Activated naive CD4-positive, alpha-beta T cell treated with anti-CD3 and anti-CD28 coated beads, Interleukin-2, amount 50 U/mL, for 72 hours (primary cell): ENCODE measurements at regions not wholly inside any gene's neighbourhood (a gene's known extent, or its start where the extent isn't known, plus 50 kb on each side); places are given as distances from the start of the nearest gene placed in this dataset.
A peak's percentile ranks its signal among the peaks of the same experiment; 100 is the strongest.
"Not testable (repeated sequence)": the region's sequence is repeated elsewhere in the genome, so short reads cannot be mapped to it uniquely, and the experiment has no call there.

Experiments
- ATAC-seq, 2 donors: fragments of 150-1000 bp; cut with Tn5 transposase; 2 replicates each; pipeline ENCODE4 v1.10.0; 2021; ENCODE audit warnings: mild to moderate bottlenecking in 2 of 2, moderate library complexity in 2 of 2
- DNase-seq, 2 donors: peaks; one replicate each; pipeline ENCODE4 v3.0.0; 2021 to 2022; ENCODE audit warnings: low spot score in 2 of 2
- H3K27ac Mint-ChIP-seq, 2 donors: one replicate each; pipeline ENCODE4 v1.8.0; 2022; ENCODE audit warnings: mild to moderate bottlenecking in 2 of 2, mixed read lengths in 2 of 2
- H3K36me3 Mint-ChIP-seq, 2 donors: one replicate each; pipeline ENCODE4 v1.8.0; 2022; ENCODE audit warnings: mixed read lengths in 2 of 2
- H3K9me3 Mint-ChIP-seq, 2 donors: one replicate each; pipeline ENCODE4 v1.8.0; 2022; ENCODE audit warnings: mixed read lengths in 2 of 2

- peaks cover 2 to 8% of the 10 kb centered on the region in 2 donors for H3K36me3 Mint-ChIP-seq
- H3K9me3 Mint-ChIP-seq = peaks cover 5 to 18% of the 10 kb centered on the region in 2 donors
- ATAC-seq (no peak), DNase-seq (no peak)
- H3K27ac Mint-ChIP-seq = no peak overlapping the region
Measured at GRCh38 chr5:3110371-3110770, 358.9 kb upstream of the IRX2 start.

GRCh38 chr5:3107156-3107611 is 355.7 kb upstream of the IRX2 start:
- Mint-ChIP-seq H3K36me3 (peaks cover under 1 to 8% of the 10 kb centered on the region in 2 donors), H3K27ac (no peak overlapping the region), H3K9me3 (peaks cover 5 to 18% of the 10 kb centered on the region in 2 donors)
- DNase-seq = no peak
- ATAC-seq = no peak

- peaks cover 9 to 18% of the 10 kb centered on the region in 2 donors for H3K36me3 Mint-ChIP-seq
- DNase-seq (no peak), ATAC-seq (no peak)
- H3K27ac Mint-ChIP-seq = no peak overlapping the region
- peaks cover 9 to 17% of the 10 kb centered on the region in 2 donors for H3K9me3 Mint-ChIP-seq
Measured at GRCh38 chr5:3105581-3105980, 354.1 kb upstream of the IRX2 start.

- peaks cover 9 to 18% of the 10 kb centered on the region in 2 donors for H3K36me3 Mint-ChIP-seq
- DNase-seq = no peak
Measured at GRCh38 chr5:3105172-3105571, 353.7 kb upstream of the IRX2 start.

GRCh38 chr5:3104429-3105060 is 353.1 kb upstream of the IRX2 start:
- Mint-ChIP-seq H3K9me3 (peaks cover 9 to 11% of the 10 kb centered on the region in 2 donors), H3K27ac (no peak overlapping the region)
- no peak for ATAC-seq

More at GRCh38 chr5:3105172-3105571, 353.7 kb upstream of the IRX2 start:
- Mint-ChIP-seq H3K27ac (no peak overlapping the region), H3K9me3 (peaks cover 9 to 13% of the 10 kb centered on the region in 2 donors)
- no peak for ATAC-seq

GRCh38 chr5:3103262-3103811 is 351.9 kb upstream of the IRX2 start:
- ATAC-seq = no peak

More at GRCh38 chr5:3104429-3105060, 353.1 kb upstream of the IRX2 start:
- H3K36me3 Mint-ChIP-seq = peaks cover 9 to 18% of the 10 kb centered on the region in 2 donors
- DNase-seq = no peak

GRCh38 chr5:3102531-3102930 is 351.1 kb upstream of the IRX2 start:
- ATAC-seq (no peak), DNase-seq (no peak)
- peaks cover 9 to 18% of the 10 kb centered on the region in 2 donors for H3K36me3 Mint-ChIP-seq
- H3K9me3 Mint-ChIP-seq = peaks cover 4 to 9% of the 10 kb centered on the region in 2 donors
- H3K27ac Mint-ChIP-seq = no peak overlapping the region

More at GRCh38 chr5:3103262-3103811, 351.9 kb upstream of the IRX2 start:
- Mint-ChIP-seq H3K27ac (no peak overlapping the region), H3K9me3 (peaks cover 5 to 9% of the 10 kb centered on the region in 2 donors), H3K36me3 (peaks cover 9 to 18% of the 10 kb centered on the region in 2 donors)
- DNase-seq = no peak

- Mint-ChIP-seq H3K36me3 (peaks cover 9 to 14% of the 10 kb centered on the region in 2 donors), H3K27ac (no peak overlapping the region)
- no peak for ATAC-seq
Measured at GRCh38 chr5:3101561-3101960, 350.1 kb upstream of the IRX2 start.

GRCh38 chr5:3100921-3101551 is 349.6 kb upstream of the IRX2 start:
- Mint-ChIP-seq H3K36me3 (peaks cover 9 to 15% of the 10 kb centered on the region in 2 donors), H3K27ac (no peak overlapping the region), H3K9me3 (peaks cover 5% of the 10 kb centered on the region in 2 donors)
- ATAC-seq = no peak
- DNase-seq = no peak

More at GRCh38 chr5:3101561-3101960, 350.1 kb upstream of the IRX2 start:
- peaks cover 5% of the 10 kb centered on the region in 2 donors for H3K9me3 Mint-ChIP-seq
- DNase-seq = no peak

GRCh38 chr5:3099954-3100353 is 348.5 kb upstream of the IRX2 start:
- ATAC-seq = no peak
- Mint-ChIP-seq H3K36me3 (peaks cover 9 to 15% of the 10 kb centered on the region in 2 donors), H3K27ac (no peak overlapping the region), H3K9me3 (peaks cover 5% of the 10 kb centered on the region in 2 donors)
- no peak for DNase-seq

- ATAC-seq = no peak
- peaks cover 9 to 15% of the 10 kb centered on the region in 2 donors for H3K36me3 Mint-ChIP-seq
- DNase-seq = no peak
- no peak overlapping the region for H3K27ac Mint-ChIP-seq
- H3K9me3 Mint-ChIP-seq = peaks cover 5 to 6% of the 10 kb centered on the region in 2 donors
Measured at GRCh38 chr5:3099526-3099925, 348.0 kb upstream of the IRX2 start.

- DNase-seq (no peak), ATAC-seq (no peak)
- Mint-ChIP-seq H3K27ac (no peak overlapping the region), H3K9me3 (peaks cover 5 to 11% of the 10 kb centered on the region in 2 donors), H3K36me3 (peaks cover 9 to 15% of the 10 kb centered on the region in 2 donors)
Measured at GRCh38 chr5:3098821-3099220, 347.3 kb upstream of the IRX2 start.

- peak overlapping the region in 1 of 2 donors; percentile 14 for H3K27ac Mint-ChIP-seq
Measured at GRCh38 chr5:3092664-3093063, 341.2 kb upstream of the IRX2 start.

GRCh38 chr5:3092211-3092610 is 340.7 kb upstream of the IRX2 start:
- Mint-ChIP-seq H3K9me3 (peaks cover 3 to 22% of the 10 kb centered on the region in 2 donors), H3K27ac (no peak overlapping the region)
- no peak for ATAC-seq

More at GRCh38 chr5:3092664-3093063, 341.2 kb upstream of the IRX2 start:
- ATAC-seq (no peak), DNase-seq (no peak)
- H3K36me3 Mint-ChIP-seq = peaks cover 0 to 4% of the 10 kb centered on the region in 2 donors
- H3K9me3 Mint-ChIP-seq = peaks cover 3 to 22% of the 10 kb centered on the region in 2 donors

GRCh38 chr5:3091040-3091774 is 339.7 kb upstream of the IRX2 start:
- no peak overlapping the region for H3K27ac Mint-ChIP-seq
- ATAC-seq (no peak), DNase-seq (no peak)
- no peaks in the 10 kb centered on the region for H3K36me3 Mint-ChIP-seq
- H3K9me3 Mint-ChIP-seq = peaks cover 3 to 21% of the 10 kb centered on the region in 2 donors

More at GRCh38 chr5:3092211-3092610, 340.7 kb upstream of the IRX2 start:
- H3K36me3 Mint-ChIP-seq = peaks cover 0 to 4% of the 10 kb centered on the region in 2 donors
- DNase-seq = no peak

GRCh38 chr5:3090305-3090704 is 338.8 kb upstream of the IRX2 start:
- ATAC-seq, H3K36me3 Mint-ChIP-seq, H3K27ac Mint-ChIP-seq, DNase-seq: not testable (repeated sequence)
- peaks cover 3 to 21% of the 10 kb centered on the region in 2 donors for H3K9me3 Mint-ChIP-seq
